ENCODE measurements at regions not wholly inside any gene's neighbourhood (a gene's known extent, or its start where the extent isn't known, plus 50 kb on each side); places are given as distances from the start of the nearest gene placed in this dataset.
"Not testable (repeated sequence)": the region's sequence is repeated elsewhere in the genome, so short reads cannot be mapped to it uniquely, and the experiment has no call there.

GRCh38 chr11:92002568-92002967, 222.1 kb upstream of the FAT3 start:
- intact Hi-C loops (cut with DNase I) = no loop called here
- no peaks in the 10 kb centered on the region for H3K36me3 ChIP-seq
- no peaks in the 10 kb centered on the region for H3K27me3 ChIP-seq
- no peaks in the 10 kb centered on the region for H3K4me1 ChIP-seq (ENCODE audit: insufficient read depth)
- DNase-seq = no peak
- no peak overlapping the region for H3K4me3 ChIP-seq
- TF ChIP-seq EP300 (IDR thresholded peaks at IDR 0.05) = no peak
- TF ChIP-seq, protein P1, sequence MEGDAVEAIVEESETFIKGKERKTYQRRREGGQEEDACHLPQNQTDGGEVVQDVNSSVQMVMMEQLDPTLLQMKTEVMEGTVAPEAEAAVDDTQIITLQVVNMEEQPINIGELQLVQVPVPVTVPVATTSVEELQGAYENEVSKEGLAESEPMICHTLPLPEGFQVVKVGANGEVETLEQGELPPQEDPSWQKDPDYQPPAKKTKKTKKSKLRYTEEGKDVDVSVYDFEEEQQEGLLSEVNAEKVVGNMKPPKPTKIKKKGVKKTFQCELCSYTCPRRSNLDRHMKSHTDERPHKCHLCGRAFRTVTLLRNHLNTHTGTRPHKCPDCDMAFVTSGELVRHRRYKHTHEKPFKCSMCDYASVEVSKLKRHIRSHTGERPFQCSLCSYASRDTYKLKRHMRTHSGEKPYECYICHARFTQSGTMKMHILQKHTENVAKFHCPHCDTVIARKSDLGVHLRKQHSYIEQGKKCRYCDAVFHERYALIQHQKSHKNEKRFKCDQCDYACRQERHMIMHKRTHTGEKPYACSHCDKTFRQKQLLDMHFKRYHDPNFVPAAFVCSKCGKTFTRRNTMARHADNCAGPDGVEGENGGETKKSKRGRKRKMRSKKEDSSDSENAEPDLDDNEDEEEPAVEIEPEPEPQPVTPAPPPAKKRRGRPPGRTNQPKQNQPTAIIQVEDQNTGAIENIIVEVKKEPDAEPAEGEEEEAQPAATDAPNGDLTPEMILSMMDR (IDR thresholded peaks at IDR 0.05) = no peak
- TF ChIP-seq POLR2A (IDR thresholded peaks at IDR 0.05) = no peak
- no peak overlapping the region for H3K27ac ChIP-seq
- H3K9me3 ChIP-seq = no peaks in the 10 kb centered on the region

DNA sequence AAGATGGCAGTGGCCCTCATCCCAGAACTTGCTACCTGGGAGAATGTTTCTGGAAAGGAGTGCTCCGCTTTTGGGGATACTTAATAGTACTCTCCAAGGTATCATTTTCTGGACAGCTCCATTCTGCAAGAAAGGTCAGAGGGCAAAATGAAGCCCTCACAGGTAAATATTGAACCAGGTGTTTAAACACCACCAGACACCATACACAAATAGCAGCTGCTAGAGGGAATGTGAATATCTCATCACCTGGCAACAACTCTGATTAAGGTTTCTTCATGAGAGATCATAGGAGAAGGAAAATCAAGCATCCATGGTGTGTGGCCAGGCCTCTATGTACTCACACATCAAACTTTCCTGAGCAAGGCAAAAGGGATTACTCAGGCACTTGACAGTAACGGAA, 226.1 kb upstream of the FAT3 start:
- intact Hi-C loops (cut with DNase I) = no loop called here

GRCh38 chr11:91997226-91997625, 227.4 kb upstream of the FAT3 start:
- no peak for TF ChIP-seq POLR2A (IDR thresholded peaks at IDR 0.05)
- TF ChIP-seq, protein P1 (IDR thresholded peaks at IDR 0.05) = no peak
- no peak for TF ChIP-seq EP300 (IDR thresholded peaks at IDR 0.05)
- WGBS, 3 donors = 49 to 56% (median 51%) methylated on average over 6 of the region's 6 CpGs
- intact Hi-C loops (cut with DNase I) = no loop called here
- Histone ChIP-seq H3K4me3 (no peak overlapping the region), H3K27ac (no peak overlapping the region), H3K36me3 (no peaks in the 10 kb centered on the region), H3K4me1 (ENCODE audit: insufficient read depth) (no peaks in the 10 kb centered on the region), H3K9me3 (no peaks in the 10 kb centered on the region), H3K27me3 (no peaks in the 10 kb centered on the region)
- no peak for DNase-seq

More for the DNA sequence above, 226.1 kb upstream of the FAT3 start:
- no peaks in the 10 kb centered on the region for H3K27me3 ChIP-seq
- no peaks in the 10 kb centered on the region for H3K9me3 ChIP-seq
- TF ChIP-seq POLR2A (IDR thresholded peaks at IDR 0.05) = no peak
- no peak for TF ChIP-seq EP300 (IDR thresholded peaks at IDR 0.05)
- TF ChIP-seq, protein P1 (IDR thresholded peaks at IDR 0.05) = no peak
- 87 to 97% (median 93%) methylated on average over 2 of the region's 2 CpGs for whole genome bisulfite sequencing, 3 donors
- DNase-seq = no peak
- no peak overlapping the region for H3K4me3 ChIP-seq
- no peak overlapping the region for H3K27ac ChIP-seq
- no peaks in the 10 kb centered on the region for H3K36me3 ChIP-seq
- H3K4me1 ChIP-seq (ENCODE audit: insufficient read depth) = no peaks in the 10 kb centered on the region

- no peaks in the 10 kb centered on the region for H3K36me3 ChIP-seq
- H3K4me1 ChIP-seq (ENCODE audit: insufficient read depth) = no peaks in the 10 kb centered on the region
- WGBS, 3 donors = 85 to 96% (median 86%) methylated on average over 1 of the region's 1 CpG
- H3K27ac ChIP-seq = no peak overlapping the region
- no peak overlapping the region for H3K4me3 ChIP-seq
- TF ChIP-seq, protein P1 (IDR thresholded peaks at IDR 0.05) = no peak
- no peak for TF ChIP-seq POLR2A (IDR thresholded peaks at IDR 0.05)
- TF ChIP-seq EP300 (IDR thresholded peaks at IDR 0.05) = no peak
- H3K27me3 ChIP-seq = no peaks in the 10 kb centered on the region
- no peaks in the 10 kb centered on the region for H3K9me3 ChIP-seq
- intact Hi-C loops (cut with DNase I) = no loop called here
- no peak for DNase-seq
Observed at GRCh38 chr11:91996526-91996925, 228.1 kb upstream of the FAT3 start.

DNA sequence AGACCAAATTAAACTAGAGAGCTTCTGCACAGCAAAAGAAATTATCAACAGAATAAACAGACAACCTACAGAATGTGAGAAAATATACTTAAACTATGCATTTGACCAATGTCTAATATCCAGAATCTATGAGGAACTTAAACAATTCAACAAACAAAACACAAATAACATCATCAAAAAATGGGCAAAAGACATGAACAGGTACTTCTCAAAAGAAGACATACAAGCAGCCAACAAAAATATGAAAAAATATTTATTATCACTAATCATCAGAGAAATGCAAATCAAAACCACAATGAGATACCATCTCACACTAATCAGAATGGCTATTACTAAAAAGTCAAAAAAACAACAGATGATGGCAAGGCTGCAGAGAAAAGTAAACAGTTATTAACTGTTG, 236.2 kb upstream of the FAT3 start:
- intact Hi-C loops (cut with DNase I); H3K27ac ChIP-seq; DNase-seq; H3K27me3 ChIP-seq; H3K36me3 ChIP-seq; H3K9me3 ChIP-seq; H3K4me3 ChIP-seq; H3K4me1 ChIP-seq (ENCODE audit: insufficient read depth): not testable (repeated sequence)

Data from ovary (tissue), 7 donors.